ENCODE measurements at regions not wholly inside any gene's neighbourhood (a gene's known extent, or its start where the extent isn't known, plus 50 kb on each side); places are given as distances from the start of the nearest gene placed in this dataset.

DNA sequence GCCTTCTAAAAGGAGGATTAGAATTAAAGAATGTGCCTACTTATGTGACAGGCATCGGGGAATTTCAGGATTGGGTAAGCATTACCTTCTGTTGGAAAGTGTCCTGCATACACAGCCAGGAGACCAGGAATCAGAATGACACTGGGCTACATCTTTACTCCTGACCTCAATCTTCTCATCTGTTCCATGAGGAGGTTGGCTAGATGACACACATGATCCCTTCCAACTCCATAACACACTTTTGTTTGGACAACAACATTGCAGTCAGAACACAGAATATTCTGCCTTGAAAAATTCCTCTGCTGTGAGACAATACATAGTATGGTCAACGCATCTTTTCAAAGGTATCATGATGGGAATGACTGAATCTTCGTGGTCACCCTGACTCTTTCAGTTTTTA, 1281.2 kb upstream of the SORCS1 start:
- no peaks in the 10 kb centered on the region for H3K36me3 ChIP-seq (ENCODE audit: control insufficient read depth in 2 of 3, insufficient read depth in 3 of 3, low read length in 3 of 3)
- FAIRE-seq (no peak), DNase-seq (no peak)
- TF ChIP-seq, protein P1, sequence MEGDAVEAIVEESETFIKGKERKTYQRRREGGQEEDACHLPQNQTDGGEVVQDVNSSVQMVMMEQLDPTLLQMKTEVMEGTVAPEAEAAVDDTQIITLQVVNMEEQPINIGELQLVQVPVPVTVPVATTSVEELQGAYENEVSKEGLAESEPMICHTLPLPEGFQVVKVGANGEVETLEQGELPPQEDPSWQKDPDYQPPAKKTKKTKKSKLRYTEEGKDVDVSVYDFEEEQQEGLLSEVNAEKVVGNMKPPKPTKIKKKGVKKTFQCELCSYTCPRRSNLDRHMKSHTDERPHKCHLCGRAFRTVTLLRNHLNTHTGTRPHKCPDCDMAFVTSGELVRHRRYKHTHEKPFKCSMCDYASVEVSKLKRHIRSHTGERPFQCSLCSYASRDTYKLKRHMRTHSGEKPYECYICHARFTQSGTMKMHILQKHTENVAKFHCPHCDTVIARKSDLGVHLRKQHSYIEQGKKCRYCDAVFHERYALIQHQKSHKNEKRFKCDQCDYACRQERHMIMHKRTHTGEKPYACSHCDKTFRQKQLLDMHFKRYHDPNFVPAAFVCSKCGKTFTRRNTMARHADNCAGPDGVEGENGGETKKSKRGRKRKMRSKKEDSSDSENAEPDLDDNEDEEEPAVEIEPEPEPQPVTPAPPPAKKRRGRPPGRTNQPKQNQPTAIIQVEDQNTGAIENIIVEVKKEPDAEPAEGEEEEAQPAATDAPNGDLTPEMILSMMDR (IDR thresholded peaks at IDR 0.05; ENCODE audit: borderline replicate concordance, extremely low read depth, insufficient read depth) = no peak
- H3K27me3 ChIP-seq (ENCODE audit: control insufficient read depth, insufficient read depth, low read length) = no peaks in the 10 kb centered on the region
- no peaks in the 10 kb centered on the region for H3K9me3 ChIP-seq (ENCODE audit: control insufficient read depth in 2 of 3, insufficient read depth in 1 of 3, low read length in 3 of 3)
- no peak overlapping the region for H3K27ac ChIP-seq (ENCODE audit: low read depth in 2 of 2, low read length in 2 of 2)
- H3K9ac ChIP-seq (ENCODE audit: low read length in 3 of 3) = no peak overlapping the region
- H3K4me1 ChIP-seq (ENCODE audit: control insufficient read depth in 2 of 3, insufficient read depth in 2 of 3, low read depth in 1 of 3, low read length in 3 of 3) = no peaks in the 10 kb centered on the region
- no peak overlapping the region for H3K4me3 ChIP-seq (ENCODE audit: low read length in 3 of 3)
- intact Hi-C loops (cut with DNase I) = no loop called here

DNA sequence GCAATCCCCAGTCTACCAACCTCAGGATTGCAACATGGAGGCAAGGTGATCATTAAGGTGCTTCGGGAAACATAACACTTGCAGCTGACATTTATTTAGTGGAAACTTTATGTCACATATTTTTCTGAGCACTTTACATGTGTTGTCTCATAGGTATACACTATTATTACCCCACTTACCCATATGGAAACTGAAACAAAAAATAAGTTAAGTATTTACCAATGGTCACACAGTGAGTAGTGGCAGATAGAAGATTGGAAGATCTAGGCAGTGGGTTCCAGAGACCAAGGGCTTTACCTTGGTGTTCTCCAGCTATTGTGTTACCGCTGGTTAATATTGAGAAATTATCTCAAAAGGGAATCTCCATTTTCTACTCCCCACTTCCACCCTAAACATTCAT, 1279.1 kb upstream of the SORCS1 start:
- Histone ChIP-seq H3K27ac (ENCODE audit: low read depth in 2 of 2, low read length in 2 of 2) (no peak overlapping the region), H3K9ac (ENCODE audit: low read length in 3 of 3) (no peak overlapping the region), H3K36me3 (ENCODE audit: control insufficient read depth in 2 of 3, insufficient read depth in 3 of 3, low read length in 3 of 3) (no peaks in the 10 kb centered on the region), H3K4me1 (ENCODE audit: control insufficient read depth in 2 of 3, insufficient read depth in 2 of 3, low read depth in 1 of 3, low read length in 3 of 3) (no peaks in the 10 kb centered on the region), H3K27me3 (ENCODE audit: control insufficient read depth, insufficient read depth, low read length) (no peaks in the 10 kb centered on the region), H3K9me3 (ENCODE audit: control insufficient read depth in 2 of 3, insufficient read depth in 1 of 3, low read length in 3 of 3) (no peaks in the 10 kb centered on the region), H3K4me3 (ENCODE audit: low read length in 3 of 3) (no peak overlapping the region)
- no peak for FAIRE-seq
- no peak for DNase-seq
- TF ChIP-seq, protein P1 (IDR thresholded peaks at IDR 0.05; ENCODE audit: borderline replicate concordance, extremely low read depth, insufficient read depth) = no peak
- intact Hi-C loops (cut with DNase I) = no loop called here

DNA sequence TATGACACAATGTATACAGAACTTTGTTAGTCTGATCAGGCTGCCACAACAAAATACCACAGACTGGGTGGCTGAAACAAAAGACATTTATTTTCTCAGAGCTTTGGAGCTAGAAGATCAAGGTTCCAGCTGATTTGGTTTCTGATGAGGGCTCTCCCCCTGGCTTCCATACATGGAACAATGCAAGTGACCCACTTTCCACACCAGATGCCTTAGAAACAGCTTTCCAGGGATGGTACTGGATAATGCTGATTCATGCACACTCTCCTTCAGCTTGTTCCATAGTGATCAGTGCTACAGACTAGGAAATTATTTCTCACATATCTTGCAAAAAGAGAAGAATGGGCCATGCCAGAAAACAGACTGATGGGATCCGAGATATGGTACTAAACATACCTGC, 1274.9 kb upstream of the SORCS1 start:
- intact Hi-C loops (cut with DNase I) = no loop called here
- FAIRE-seq = no peak

DNA sequence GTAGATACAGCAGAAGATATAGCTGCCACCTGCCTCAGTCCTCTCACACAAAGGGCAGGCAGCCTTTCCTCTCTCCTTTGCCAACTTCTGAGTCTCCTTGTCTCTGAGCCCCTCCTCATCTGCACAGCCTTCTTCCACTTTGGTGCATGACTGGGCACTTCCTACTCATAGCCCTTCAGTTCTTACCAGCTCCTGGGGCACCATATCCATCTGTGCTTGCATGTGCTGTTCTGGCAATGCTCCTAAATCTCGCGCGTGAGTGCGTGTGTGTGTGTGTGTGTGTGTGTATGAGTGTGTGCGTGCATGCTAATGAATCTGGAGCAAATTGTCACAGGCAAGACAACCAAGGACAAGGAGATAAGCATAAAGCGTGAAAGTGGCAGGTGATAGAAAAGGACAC, 1271.6 kb upstream of the SORCS1 start:
- Histone ChIP-seq H3K9me3 (ENCODE audit: control insufficient read depth in 2 of 3, insufficient read depth in 1 of 3, low read length in 3 of 3) (no peaks in the 10 kb centered on the region), H3K4me1 (ENCODE audit: control insufficient read depth in 2 of 3, insufficient read depth in 2 of 3, low read depth in 1 of 3, low read length in 3 of 3) (no peaks in the 10 kb centered on the region), H3K27me3 (ENCODE audit: control insufficient read depth, insufficient read depth, low read length) (no peaks in the 10 kb centered on the region), H3K4me3 (ENCODE audit: low read length in 3 of 3) (no peak overlapping the region), H3K36me3 (ENCODE audit: control insufficient read depth in 2 of 3, insufficient read depth in 3 of 3, low read length in 3 of 3) (no peaks in the 10 kb centered on the region), H3K9ac (ENCODE audit: low read length in 3 of 3) (no peak overlapping the region), H3K27ac (ENCODE audit: low read depth in 2 of 2, low read length in 2 of 2) (no peak overlapping the region)
- FAIRE-seq (no peak), DNase-seq (no peak)
- intact Hi-C loops (cut with DNase I) = no loop called here
- TF ChIP-seq, protein P1 (IDR thresholded peaks at IDR 0.05; ENCODE audit: borderline replicate concordance, extremely low read depth, insufficient read depth) = no peak

More for the DNA sequence above, 1274.9 kb upstream of the SORCS1 start:
- H3K27ac ChIP-seq (ENCODE audit: low read depth in 2 of 2, low read length in 2 of 2) = no peak overlapping the region
- H3K4me1 ChIP-seq (ENCODE audit: control insufficient read depth in 2 of 3, insufficient read depth in 2 of 3, low read depth in 1 of 3, low read length in 3 of 3) = no peaks in the 10 kb centered on the region
- no peaks in the 10 kb centered on the region for H3K27me3 ChIP-seq (ENCODE audit: control insufficient read depth, insufficient read depth, low read length)
- TF ChIP-seq, protein P1 (IDR thresholded peaks at IDR 0.05; ENCODE audit: borderline replicate concordance, extremely low read depth, insufficient read depth) = no peak
- H3K9ac ChIP-seq (ENCODE audit: low read length in 3 of 3) = no peak overlapping the region
- H3K4me3 ChIP-seq (ENCODE audit: low read length in 3 of 3) = no peak overlapping the region
- no peaks in the 10 kb centered on the region for H3K9me3 ChIP-seq (ENCODE audit: control insufficient read depth in 2 of 3, insufficient read depth in 1 of 3, low read length in 3 of 3)
- H3K36me3 ChIP-seq (ENCODE audit: control insufficient read depth in 2 of 3, insufficient read depth in 3 of 3, low read length in 3 of 3) = no peaks in the 10 kb centered on the region
- peak in 2 of 5 donors; percentile 7 to 18 for DNase-seq

All from kidney (tissue), 13 donors.